OCI-LY7 (cell line): ENCODE measurements at regions not wholly inside any gene's neighbourhood (a gene's known extent, or its start where the extent isn't known, plus 50 kb on each side); places are given as distances from the start of the nearest gene placed in this dataset.

Source experiments
- BruUV-seq: library from RNA; stranded (reverse); fragments of 400-500 nt; replicated peaks from 2 replicates; lab custom pipeline; 2021; lab: Mats Ljungman, UMichigan
- CTCF ChIA-PET: fragments of 300-600 bp; sonication (Branson Sonifier 250); formaldehyde crosslinking; loops from one replicate; lab custom pipeline; 2022; ENCODE audit warnings: antibody characterized with exemption; ENCODE audit not compliant: unreplicated experiment; lab: Charles Lee
- POLR2A ChIA-PET: fragments of 300-600 bp; sonication (Branson Sonifier 250); formaldehyde crosslinking; loops from one replicate; lab custom pipeline; 2022; ENCODE audit warnings: antibody characterized with exemption; lab: Charles Lee
- DNase-seq: peaks from one replicate; pipeline ENCODE4 v3.0.0-alpha.2; 2015; ENCODE audit warnings: low spot score
- H2AFZ ChIP-seq: fragments of 200-600 bp; sonication (generic), shearing (Covaris generic); 2 replicates; pipeline ENCODE4 v1.6.1; 2014; ENCODE audit warnings: mild to moderate bottlenecking, antibody characterized with exemption, low read length, moderate library complexity
- H3K27ac ChIP-seq: fragments of 200-600 bp; sonication (generic); 2 replicates; pipeline ENCODE4 v1.5.1; 2014; ENCODE audit warnings: mixed run types, low read depth, mild to moderate bottlenecking, moderate library complexity, low read length, inconsistent platforms; ENCODE audit not compliant: poor library complexity, severe bottlenecking
- H3K36me3 ChIP-seq: fragments of 200-600 bp; sonication (generic); 2 replicates; pipeline ENCODE4 v1.6.1; 2014; ENCODE audit warnings: mild to moderate bottlenecking, antibody characterized with exemption, low read length, moderate library complexity, mixed read lengths; ENCODE audit not compliant: insufficient read depth
- H3K4me1 ChIP-seq: fragments of 200-600 bp; sonication (generic); 2 replicates; pipeline ENCODE4 v1.5.1; 2014; ENCODE audit warnings: mild to moderate bottlenecking, low read length; ENCODE audit not compliant: insufficient read depth, poor library complexity, severe bottlenecking
- H3K4me2 ChIP-seq: fragments of 200-600 bp; sonication (generic); 2 replicates; pipeline ENCODE4 v1.6.1; 2014; ENCODE audit warnings: mild to moderate bottlenecking, low read length
- H3K4me3 ChIP-seq: fragments of 200-600 bp; sonication (generic); 2 replicates; pipeline ENCODE4 v1.5.1; 2014; ENCODE audit warnings: mild to moderate bottlenecking, low read depth, low read length; ENCODE audit not compliant: poor library complexity, severe bottlenecking
- H3K79me2 ChIP-seq: fragments of 200-600 bp; sonication (generic); 2 replicates; pipeline ENCODE4 v1.6.1; 2016; ENCODE audit warnings: low read depth, mild to moderate bottlenecking, low read length, moderate library complexity, mixed read lengths; ENCODE audit not compliant: insufficient read depth
- H3K9me2 ChIP-seq: fragments of 200-600 bp; sonication (generic); 2 replicates; pipeline ENCODE4 v1.6.1; 2016; ENCODE audit warnings: mild to moderate bottlenecking, low read length, mixed read lengths; ENCODE audit not compliant: insufficient read depth
- H3K9me3 ChIP-seq: fragments of 200-600 bp; sonication (generic); 2 replicates; pipeline ENCODE4 v1.6.1; 2014; ENCODE audit warnings: mild to moderate bottlenecking, mixed run types, low read length, mixed read lengths
- H4K20me1 ChIP-seq: fragments of 200-600 bp; sonication (generic); 2 replicates; pipeline ENCODE4 v1.6.1; 2014; ENCODE audit warnings: mild to moderate bottlenecking, antibody characterized with exemption, low read length, moderate library complexity, mixed read lengths; ENCODE audit not compliant: insufficient read depth
- CTCF ChIP-seq: fragments of 200-600 bp; sonication (generic); conservative IDR thresholded peaks from 2 replicates; pipeline ENCODE4 v1.5.1; 2014; ENCODE audit warnings: mild to moderate bottlenecking, antibody characterized with exemption, low read length, moderate library complexity, mixed read lengths
- EZH2phosphoT487 ChIP-seq: fragments of 200-600 bp; sonication (generic); IDR thresholded peaks from 2 replicates; pipeline ENCODE4 v1.6.1; 2018; ENCODE audit warnings: low read depth, borderline replicate concordance, mild to moderate bottlenecking, mixed run types, antibody characterized with exemption, low read length, moderate library complexity, mixed read lengths
- intact Hi-C: fragments of 100-400 bp; cut with micrococcal nuclease; formaldehyde crosslinking; loops from one replicate; pipeline ENCODE4 v1.10.0; 2022; ENCODE audit not compliant: unreplicated experiment

GRCh38 chr4:19522966-19523365, 728.7 kb upstream of the SLIT2 start:
- H3K4me3 ChIP-seq = no peak overlapping the region
- POLR2A ChIA-PET = interaction anchor here (0.6 kb wide), 1 partner anchor 17 kb away, joined by 3 read pairs; no protein-coding TSS in a partner anchor
- no TSS peak for BruUV-seq

GRCh38 chr4:19520939-19521520, 730.7 kb upstream of the SLIT2 start:
- H3K79me2 ChIP-seq = no peaks in the 10 kb centered on the region
- TF ChIP-seq EZH2phosphoT487 (no peak), CTCF (no peak)
- no peaks in the 10 kb centered on the region for H4K20me1 ChIP-seq
- CTCF ChIA-PET = no interaction called here
- no peaks in the 10 kb centered on the region for H3K9me3 ChIP-seq
- H3K27ac ChIP-seq = no peak overlapping the region
- no peaks in the 10 kb centered on the region for H3K36me3 ChIP-seq
- POLR2A ChIA-PET = no interaction called here
- H3K4me1 ChIP-seq = no peaks in the 10 kb centered on the region
- H3K9me2 ChIP-seq = no peaks in the 10 kb centered on the region
- no peak overlapping the region for H3K4me3 ChIP-seq
- no peak for DNase-seq
- BruUV-seq = no TSS peak
- no peak overlapping the region for H2AFZ ChIP-seq
- intact Hi-C loops = no loop called here
- H3K4me2 ChIP-seq = no peak overlapping the region

More at GRCh38 chr4:19522966-19523365, 728.7 kb upstream of the SLIT2 start:
- CTCF ChIA-PET = no interaction called here
- intact Hi-C loops = no loop called here
- TF ChIP-seq EZH2phosphoT487 (no peak), CTCF (no peak)
- no peaks in the 10 kb centered on the region for H3K79me2 ChIP-seq
- no peak for DNase-seq
- H3K36me3 ChIP-seq = no peaks in the 10 kb centered on the region
- no peaks in the 10 kb centered on the region for H3K4me1 ChIP-seq
- no peaks in the 10 kb centered on the region for H4K20me1 ChIP-seq
- no peaks in the 10 kb centered on the region for H3K9me2 ChIP-seq
- no peak overlapping the region for H3K4me2 ChIP-seq
- no peaks in the 10 kb centered on the region for H3K9me3 ChIP-seq
- H3K27ac ChIP-seq = no peak overlapping the region
- H2AFZ ChIP-seq = no peak overlapping the region

- no peak overlapping the region for H3K27ac ChIP-seq
- H4K20me1 ChIP-seq = no peaks in the 10 kb centered on the region
- BruUV-seq = no TSS peak
Measured at GRCh38 chr4:19514276-19515070, 737.2 kb upstream of the SLIT2 start.

More at GRCh38 chr4:19514276-19515070, 737.2 kb upstream of the SLIT2 start:
- no peaks in the 10 kb centered on the region for H3K36me3 ChIP-seq
- no peak overlapping the region for H3K4me3 ChIP-seq
- no peak for DNase-seq
- H3K9me3 ChIP-seq = no peaks in the 10 kb centered on the region; the same call in 1 of the 2 replicates
- H3K4me1 ChIP-seq = no peaks in the 10 kb centered on the region
- H3K9me2 ChIP-seq = no peaks in the 10 kb centered on the region
- H3K79me2 ChIP-seq = no peaks in the 10 kb centered on the region
- no peak for TF ChIP-seq CTCF
- no peak for TF ChIP-seq EZH2phosphoT487
- POLR2A ChIA-PET = interaction anchor here (0.5 kb wide), 1 partner anchor 1320 kb away, joined by 3 read pairs; no protein-coding TSS in a partner anchor
- intact Hi-C loops = no loop called here
- CTCF ChIA-PET = no interaction called here
- no peak overlapping the region for H2AFZ ChIP-seq
- no peak overlapping the region for H3K4me2 ChIP-seq
